Liver (tissue), 7 donors: ENCODE measurements at regions not wholly inside any gene's neighbourhood (a gene's known extent, or its start where the extent isn't known, plus 50 kb on each side); places are given as distances from the start of the nearest gene placed in this dataset.

Experiments
- DNase-seq: peaks from one replicate; pipeline ENCODE4 v3.0.0-alpha.2; 2017; ENCODE audit warnings: low spot score
- H3K27ac ChIP-seq, 2 donors: one replicate each; pipeline ENCODE4 v1.7.0; 2013; ENCODE audit warnings: inconsistent platforms in 2 of 2, low read length in 2 of 2, control low read depth in 1 of 2, low read depth in 1 of 2, mild to moderate bottlenecking in 1 of 2
- H3K27me3 ChIP-seq, 4 donors: one replicate each; pipeline versions ENCODE4 v1.6.1 to v1.7.0; 2013; ENCODE audit warnings: low read length in 3 of 4, inconsistent platforms in 1 of 4, mild to moderate bottlenecking in 1 of 4, moderate library complexity in 1 of 4; ENCODE audit not compliant: control insufficient read depth in 4 of 4, insufficient read depth in 4 of 4
- H3K36me3 ChIP-seq, 4 donors: one replicate each; pipeline versions ENCODE4 v1.6.1 to v1.7.0; 2013; ENCODE audit warnings: low read length in 3 of 4, mild to moderate bottlenecking in 3 of 4, low read depth in 1 of 4, moderate library complexity in 1 of 4; ENCODE audit not compliant: control insufficient read depth in 4 of 4, insufficient read depth in 3 of 4
- H3K4me1 ChIP-seq, 4 donors: one replicate each; pipeline versions ENCODE4 v1.6.1 to v1.7.0; 2013; ENCODE audit warnings: low read length in 3 of 4, mild to moderate bottlenecking in 3 of 4, moderate library complexity in 1 of 4; ENCODE audit not compliant: control insufficient read depth in 4 of 4, insufficient read depth in 4 of 4
- H3K4me3 ChIP-seq, 3 donors: one replicate each; pipeline versions ENCODE4 v1.6.1 to v1.7.0; 2013; ENCODE audit warnings: low read length in 3 of 3, control low read depth in 1 of 3, low read depth in 1 of 3, mild to moderate bottlenecking in 1 of 3
- H3K9ac ChIP-seq, 2 donors: one replicate each; pipeline ENCODE4 v1.7.0; 2013; ENCODE audit warnings: low read length in 2 of 2, mild to moderate bottlenecking in 2 of 2, moderate library complexity in 2 of 2, control low read depth in 1 of 2, low read depth in 1 of 2
- H3K9me3 ChIP-seq, 4 donors: one replicate each; pipeline versions ENCODE4 v1.6.1 to v1.7.0; 2013; ENCODE audit warnings: low read length in 3 of 4; ENCODE audit not compliant: control insufficient read depth in 4 of 4
- EGR1 ChIP-seq, 2 donors: IDR thresholded peaks; 2 replicates each; pipeline ENCODE4 v1.6.1; 2016 to 2018; ENCODE audit warnings: antibody characterized with exemption in 2 of 2, low read depth in 2 of 2
- FOXA2 ChIP-seq: IDR thresholded peaks from 2 replicates; pipeline ENCODE4 v1.6.1; 2016; ENCODE audit warnings: antibody characterized with exemption
- HNF4G ChIP-seq: IDR thresholded peaks from 2 replicates; pipeline ENCODE4 v1.6.1; 2016; ENCODE audit warnings: antibody characterized with exemption
- JUND ChIP-seq, 2 donors: IDR thresholded peaks; 2 replicates each; pipeline ENCODE4 v1.6.1; 2016; ENCODE audit warnings: antibody characterized with exemption in 2 of 2
- RAD21 ChIP-seq, 2 donors: IDR thresholded peaks; 2 replicates each; pipeline ENCODE4 v1.6.1; 2016; ENCODE audit warnings: antibody characterized with exemption in 2 of 2, mild to moderate bottlenecking in 2 of 2
- RXRA ChIP-seq, 2 donors: IDR thresholded peaks; 2 replicates each; pipeline ENCODE4 v1.6.1; 2017 to 2018; ENCODE audit warnings: antibody characterized with exemption in 2 of 2, mild to moderate bottlenecking in 1 of 2
- SP1 ChIP-seq: IDR thresholded peaks from 2 replicates; pipeline ENCODE4 v1.6.1; 2018; ENCODE audit warnings: antibody characterized with exemption, mild to moderate bottlenecking
- WGBS: extraction: QIAGEN DNeasy Blood & Tissue Kit; methylation state at CpG from one replicate; pipeline ENCODE4 v1.1.7; 2013; 5-methylcytosine and 5-hydroxymethylcytosine counted together
- TF ChIP-seq, protein P1 (sequence below): IDR thresholded peaks from 2 replicates; pipeline ENCODE4 v1.6.1; 2016; ENCODE audit warnings: antibody characterized with exemption, mild to moderate bottlenecking
- TF ChIP-seq, protein P2 (sequence below): IDR thresholded peaks from 2 replicates; pipeline ENCODE4 v1.6.1; 2016; ENCODE audit warnings: antibody characterized with exemption
- TF ChIP-seq, protein P3 (sequence below): IDR thresholded peaks from 2 replicates; pipeline ENCODE4 v1.6.1; 2016; ENCODE audit warnings: antibody characterized with exemption
- TF ChIP-seq, protein P4 (sequence below): IDR thresholded peaks from 2 replicates; pipeline ENCODE4 v1.6.1; 2016; ENCODE audit warnings: antibody characterized with exemption
- donor health status: healthy.
- donor health status: healthy.
- donor health status: healthy.
- donor health status: healthy.

DNA sequence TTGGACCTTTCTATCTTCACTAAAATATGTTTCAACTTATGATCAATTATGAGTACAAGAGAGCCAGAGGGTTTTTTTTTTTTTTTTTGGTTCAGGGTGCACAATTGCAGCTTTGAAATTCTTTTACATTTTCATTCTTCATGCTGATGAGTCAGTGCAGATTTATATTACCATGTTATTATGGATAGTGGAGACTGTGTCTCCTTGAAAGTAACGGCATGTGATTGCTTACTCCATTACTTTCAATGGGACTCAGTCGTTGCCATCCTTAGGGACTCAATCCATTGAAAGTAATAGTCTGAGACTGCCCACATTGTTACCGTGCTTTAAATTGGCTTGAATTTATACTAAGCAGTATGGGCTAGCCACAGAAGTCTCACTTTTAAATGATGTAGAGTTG, 286.5 kb upstream of the FANCL start:
- WGBS, result 84% methylated on average over 3 of the region's 3 CpGs
- no peak for DNase-seq
- no peaks in the 10 kb centered on the region for H3K36me3 ChIP-seq
- no peaks in the 10 kb centered on the region for H3K27me3 ChIP-seq
- no peaks in the 10 kb centered on the region for H3K9me3 ChIP-seq
- TF ChIP-seq, protein P1, sequence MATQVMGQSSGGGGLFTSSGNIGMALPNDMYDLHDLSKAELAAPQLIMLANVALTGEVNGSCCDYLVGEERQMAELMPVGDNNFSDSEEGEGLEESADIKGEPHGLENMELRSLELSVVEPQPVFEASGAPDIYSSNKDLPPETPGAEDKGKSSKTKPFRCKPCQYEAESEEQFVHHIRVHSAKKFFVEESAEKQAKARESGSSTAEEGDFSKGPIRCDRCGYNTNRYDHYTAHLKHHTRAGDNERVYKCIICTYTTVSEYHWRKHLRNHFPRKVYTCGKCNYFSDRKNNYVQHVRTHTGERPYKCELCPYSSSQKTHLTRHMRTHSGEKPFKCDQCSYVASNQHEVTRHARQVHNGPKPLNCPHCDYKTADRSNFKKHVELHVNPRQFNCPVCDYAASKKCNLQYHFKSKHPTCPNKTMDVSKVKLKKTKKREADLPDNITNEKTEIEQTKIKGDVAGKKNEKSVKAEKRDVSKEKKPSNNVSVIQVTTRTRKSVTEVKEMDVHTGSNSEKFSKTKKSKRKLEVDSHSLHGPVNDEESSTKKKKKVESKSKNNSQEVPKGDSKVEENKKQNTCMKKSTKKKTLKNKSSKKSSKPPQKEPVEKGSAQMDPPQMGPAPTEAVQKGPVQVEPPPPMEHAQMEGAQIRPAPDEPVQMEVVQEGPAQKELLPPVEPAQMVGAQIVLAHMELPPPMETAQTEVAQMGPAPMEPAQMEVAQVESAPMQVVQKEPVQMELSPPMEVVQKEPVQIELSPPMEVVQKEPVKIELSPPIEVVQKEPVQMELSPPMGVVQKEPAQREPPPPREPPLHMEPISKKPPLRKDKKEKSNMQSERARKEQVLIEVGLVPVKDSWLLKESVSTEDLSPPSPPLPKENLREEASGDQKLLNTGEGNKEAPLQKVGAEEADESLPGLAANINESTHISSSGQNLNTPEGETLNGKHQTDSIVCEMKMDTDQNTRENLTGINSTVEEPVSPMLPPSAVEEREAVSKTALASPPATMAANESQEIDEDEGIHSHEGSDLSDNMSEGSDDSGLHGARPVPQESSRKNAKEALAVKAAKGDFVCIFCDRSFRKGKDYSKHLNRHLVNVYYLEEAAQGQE, result no peak
- TF ChIP-seq EGR1 (IDR thresholded peaks at IDR 0.05; ENCODE audit: low read depth in 2 of 2) (no peak), SP1 (no peak), HNF4G (no peak)
- TF ChIP-seq, protein P2, sequence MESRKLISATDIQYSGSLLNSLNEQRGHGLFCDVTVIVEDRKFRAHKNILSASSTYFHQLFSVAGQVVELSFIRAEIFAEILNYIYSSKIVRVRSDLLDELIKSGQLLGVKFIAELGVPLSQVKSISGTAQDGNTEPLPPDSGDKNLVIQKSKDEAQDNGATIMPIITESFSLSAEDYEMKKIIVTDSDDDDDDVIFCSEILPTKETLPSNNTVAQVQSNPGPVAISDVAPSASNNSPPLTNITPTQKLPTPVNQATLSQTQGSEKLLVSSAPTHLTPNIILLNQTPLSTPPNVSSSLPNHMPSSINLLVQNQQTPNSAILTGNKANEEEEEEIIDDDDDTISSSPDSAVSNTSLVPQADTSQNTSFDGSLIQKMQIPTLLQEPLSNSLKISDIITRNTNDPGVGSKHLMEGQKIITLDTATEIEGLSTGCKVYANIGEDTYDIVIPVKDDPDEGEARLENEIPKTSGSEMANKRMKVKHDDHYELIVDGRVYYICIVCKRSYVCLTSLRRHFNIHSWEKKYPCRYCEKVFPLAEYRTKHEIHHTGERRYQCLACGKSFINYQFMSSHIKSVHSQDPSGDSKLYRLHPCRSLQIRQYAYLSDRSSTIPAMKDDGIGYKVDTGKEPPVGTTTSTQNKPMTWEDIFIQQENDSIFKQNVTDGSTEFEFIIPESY, result no peak
- TF ChIP-seq, protein P3, sequence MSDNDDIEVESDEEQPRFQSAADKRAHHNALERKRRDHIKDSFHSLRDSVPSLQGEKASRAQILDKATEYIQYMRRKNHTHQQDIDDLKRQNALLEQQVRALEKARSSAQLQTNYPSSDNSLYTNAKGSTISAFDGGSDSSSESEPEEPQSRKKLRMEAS, result no peak
- no peaks in the 10 kb centered on the region for H3K4me1 ChIP-seq
- no peak overlapping the region for H3K4me3 ChIP-seq
- H3K9ac ChIP-seq, result no peak overlapping the region
- H3K27ac ChIP-seq, result no peak overlapping the region

DNA sequence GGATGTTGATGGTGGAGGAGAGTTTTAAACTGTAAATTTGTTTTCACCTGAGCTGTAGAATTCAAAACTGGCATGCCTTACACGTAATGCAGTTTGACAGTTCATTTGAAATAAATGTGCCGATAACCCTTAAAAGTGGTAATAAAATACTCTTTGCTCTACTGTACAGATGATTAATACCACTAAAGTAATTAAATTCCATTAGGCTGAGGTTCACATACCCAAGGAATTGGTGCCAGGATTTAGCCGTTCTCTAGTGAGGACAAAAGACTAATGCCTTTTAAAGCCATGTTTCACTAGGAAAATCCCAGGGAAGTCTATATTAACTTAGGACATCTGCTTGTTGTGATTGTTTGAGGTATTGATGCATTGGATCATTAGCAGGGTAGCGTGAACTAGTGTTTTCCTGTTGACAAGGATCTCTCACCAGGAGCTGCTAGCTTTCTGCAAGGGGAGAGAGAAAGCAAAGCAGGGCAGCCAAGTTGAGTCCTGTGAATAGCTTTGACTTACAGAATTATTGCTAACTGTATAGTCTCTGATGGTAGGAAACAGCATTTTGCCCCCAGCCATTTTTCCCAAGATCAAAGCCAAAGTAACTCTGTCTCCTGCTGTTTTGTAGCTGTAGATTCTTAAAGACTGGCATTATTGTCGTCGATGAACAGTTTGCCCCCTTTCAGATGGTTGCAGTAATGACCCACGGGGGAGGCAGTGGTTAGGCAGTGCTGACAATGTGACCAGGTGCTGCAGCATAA, 280.9 kb upstream of the FANCL start:
- no peaks in the 10 kb centered on the region for H3K9me3 ChIP-seq
- DNase-seq, result no peak
- H3K27ac ChIP-seq, result no peak overlapping the region
- H3K36me3 ChIP-seq, result no peaks in the 10 kb centered on the region
- H3K4me3 ChIP-seq, result no peak overlapping the region
- peaks cover 0 to 2% (median 0%) of the 10 kb centered on the region in 4 donors for H3K27me3 ChIP-seq
- H3K4me1 ChIP-seq, result no peaks in the 10 kb centered on the region
- H3K9ac ChIP-seq, result no peak overlapping the region
- TF ChIP-seq HNF4G (no peak), JUND (IDR thresholded peaks at IDR 0.05) (no peak), EGR1 (IDR thresholded peaks at IDR 0.05; ENCODE audit: low read depth in 2 of 2) (no peak), RXRA (IDR thresholded peaks at IDR 0.05) (no peak), RAD21 (IDR thresholded peaks at IDR 0.05) (no peak), FOXA2 (no peak)
- TF ChIP-seq, protein P3, result no peak
- TF ChIP-seq, protein P4, sequence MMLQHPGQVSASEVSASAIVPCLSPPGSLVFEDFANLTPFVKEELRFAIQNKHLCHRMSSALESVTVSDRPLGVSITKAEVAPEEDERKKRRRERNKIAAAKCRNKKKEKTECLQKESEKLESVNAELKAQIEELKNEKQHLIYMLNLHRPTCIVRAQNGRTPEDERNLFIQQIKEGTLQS, result no peak
- WGBS, result 64% methylated on average over 7 of the region's 7 CpGs
